ENCODE measurements at regions not wholly inside any gene's neighbourhood (a gene's known extent, or its start where the extent isn't known, plus 50 kb on each side); places are given as distances from the start of the nearest gene placed in this dataset.

- H3K27me3 ChIP-seq, result no peaks in the 10 kb centered on the region
- no peak overlapping the region for H3K4me3 ChIP-seq
- no peaks in the 10 kb centered on the region for H3K9me3 ChIP-seq (replicated peaks in 1 of 3)
- peak in 1 of 2 donors; percentile 91 for TF ChIP-seq POLR2A (IDR thresholded peaks at IDR 0.05)
- peak in 1 of 6 experiments; percentile 13 for TF ChIP-seq CTCF (IDR thresholded peaks at IDR 0.05)
- peak overlapping the region; percentile 75 to 98 (median 92) for H3K27ac ChIP-seq
- no peaks in the 10 kb centered on the region for H3K36me3 ChIP-seq (replicated peaks in 1 of 2)
- 30 to 42% (median 37%) methylated on average over 13 to 17 of the region's 17 CpGs for WGBS, 4 donors
- H3K4me1 ChIP-seq (replicated peaks in 1 of 2), result peaks cover 42 to 43% of the 10 kb centered on the region in 2 donors
- intact Hi-C loops (cut with DNase I), result loop anchor here in 1 of 2 donors (10.0 kb wide), 1 partner anchor 93 kb away; no protein-coding TSS in a partner anchor
- DNase-seq, result peak; percentile 87 to 97 (median 96)
These were observed 248.6 kb upstream of the KLF4 start for GRCh38 chr9:107737987-107738743.

DNA sequence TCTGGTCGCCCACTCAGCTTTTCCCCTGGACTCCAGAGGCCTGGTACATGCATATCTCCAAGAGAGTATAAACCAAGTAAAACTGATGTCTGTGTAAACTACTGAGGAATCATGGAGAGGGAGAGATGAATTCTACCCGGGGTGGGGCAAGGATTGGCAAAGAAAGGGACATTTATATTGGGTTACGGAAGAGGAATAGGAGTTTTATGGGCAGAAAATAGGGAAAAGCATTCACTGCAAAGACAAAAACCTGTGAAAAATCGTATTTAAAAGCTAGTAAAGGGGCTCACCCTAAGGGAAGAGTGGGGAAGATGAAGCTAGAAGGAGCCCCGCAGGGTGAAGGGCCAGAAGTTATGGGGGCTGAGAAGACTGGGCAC is 248.0 kb upstream of the KLF4 start:
- peaks cover 48% of the 10 kb centered on the region in 2 donors for H3K4me1 ChIP-seq (replicated peaks in 1 of 2)
- no peaks in the 10 kb centered on the region for H3K36me3 ChIP-seq (replicated peaks in 1 of 2)
- intact Hi-C loops (cut with DNase I), result loop anchor here in 1 of 2 donors (10.0 kb wide), 1 partner anchor 93 kb away; no protein-coding TSS in a partner anchor
- H3K27me3 ChIP-seq, result no peaks in the 10 kb centered on the region
- no peaks in the 10 kb centered on the region for H3K9me3 ChIP-seq (replicated peaks in 1 of 3)
- WGBS, 4 donors, result 90 to 96% (median 92%) methylated on average over 5 of the region's 5 CpGs
- H3K27ac ChIP-seq, result peak overlapping the region; percentile 75 to 98 (median 92)
- H3K4me3 ChIP-seq, result no peak overlapping the region
- no peak for TF ChIP-seq CTCF (IDR thresholded peaks at IDR 0.05)
- TF ChIP-seq POLR2A (IDR thresholded peaks at IDR 0.05), result no peak
- DNase-seq, result no peak

- H3K27ac ChIP-seq, result no peak overlapping the region
- TF ChIP-seq POLR2A (IDR thresholded peaks at IDR 0.05) (no peak), CTCF (IDR thresholded peaks at IDR 0.05) (no peak)
- peaks cover 52 to 54% of the 10 kb centered on the region in 2 donors for H3K4me1 ChIP-seq (replicated peaks in 1 of 2)
- 92 to 100% (median 96%) methylated on average over 1 of the region's 1 CpG for WGBS, 4 donors
- no peaks in the 10 kb centered on the region for H3K9me3 ChIP-seq (replicated peaks in 1 of 3)
- intact Hi-C loops (cut with DNase I), result loop anchor here in 1 of 2 donors (10.0 kb wide), 1 partner anchor 91 kb away; no protein-coding TSS in a partner anchor
- DNase-seq, result no peak
- H3K27me3 ChIP-seq, result no peaks in the 10 kb centered on the region
- H3K36me3 ChIP-seq (replicated peaks in 1 of 2), result no peaks in the 10 kb centered on the region
- no peak overlapping the region for H3K4me3 ChIP-seq
These were observed 246.3 kb upstream of the KLF4 start for GRCh38 chr9:107735821-107736220.

- WGBS, 4 donors, result 51 to 58% (median 54%) methylated on average over 9 of the region's 9 CpGs
- intact Hi-C loops (cut with DNase I), result loop anchor here in 1 of 2 donors (10.0 kb wide), 1 partner anchor 90 kb away; no protein-coding TSS in a partner anchor
- peak in 6 of 7 donors; percentile 50 to 72 (median 62) for DNase-seq
- Histone ChIP-seq H3K27ac (peak overlapping the region; percentile 78 to 96 (median 89)), H3K4me3 (no peak overlapping the region), H3K27me3 (no peaks in the 10 kb centered on the region), H3K9me3 (replicated peaks in 1 of 3) (no peaks in the 10 kb centered on the region), H3K4me1 (replicated peaks in 1 of 2) (peaks cover 45 to 48% of the 10 kb centered on the region in 2 donors), H3K36me3 (replicated peaks in 1 of 2) (no peaks in the 10 kb centered on the region)
- TF ChIP-seq POLR2A (IDR thresholded peaks at IDR 0.05) (peak in 1 of 2 donors; percentile 27), CTCF (IDR thresholded peaks at IDR 0.05) (no peak)
These were observed 244.9 kb upstream of the KLF4 start for GRCh38 chr9:107734256-107735013.

Measured in adrenal gland (tissue), 9 donors.